C4-2B (cell line): ENCODE measurements at regions not wholly inside any gene's neighbourhood (a gene's known extent, or its start where the extent isn't known, plus 50 kb on each side); places are given as distances from the start of the nearest gene placed in this dataset.

Experiments
- H3K27ac ChIP-seq: fragments of 450-650 bp; 2 replicates; pipeline ENCODE4 v1.5.1; 2017
- CTCF ChIP-seq: fragments of 450-650 bp; conservative IDR thresholded peaks from 2 replicates; pipeline ENCODE4 v1.5.1; 2017; ENCODE audit warnings: mild to moderate bottlenecking
- ZFX ChIP-seq: fragments of 450-650 bp; IDR thresholded peaks from 2 replicates; pipeline ENCODE4 v1.6.1; 2017

- TF ChIP-seq ZFX (no peak), CTCF (no peak)
- no peak overlapping the region for H3K27ac ChIP-seq
Observed at GRCh38 chr19:20339444-20339843, 172.4 kb downstream of the ZNF486 start.

- no peak overlapping the region for H3K27ac ChIP-seq
- TF ChIP-seq ZFX, result no peak
- TF ChIP-seq CTCF, result no peak
Observed at GRCh38 chr19:20334760-20335159, 167.7 kb downstream of the ZNF486 start.

DNA sequence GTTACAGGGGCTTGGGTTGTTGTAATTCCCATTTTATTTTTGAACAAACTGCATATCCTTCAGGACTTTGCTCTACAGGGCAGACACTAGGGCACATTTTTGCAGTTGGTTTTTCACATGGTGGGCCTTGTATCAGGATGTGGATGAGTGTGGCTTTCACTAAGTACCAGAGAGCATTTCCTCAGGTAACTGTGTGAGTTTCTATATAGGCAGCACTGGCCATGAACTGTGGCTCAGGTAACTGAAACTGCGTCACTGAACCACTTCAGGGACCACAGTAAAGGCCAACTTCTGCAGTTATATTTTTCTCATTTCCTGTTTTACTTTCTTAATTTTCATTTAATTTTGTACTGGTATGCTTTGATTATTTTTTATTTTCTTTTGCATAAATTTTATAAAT, 166.5 kb downstream of the ZNF486 start:
- no peak overlapping the region for H3K27ac ChIP-seq

DNA sequence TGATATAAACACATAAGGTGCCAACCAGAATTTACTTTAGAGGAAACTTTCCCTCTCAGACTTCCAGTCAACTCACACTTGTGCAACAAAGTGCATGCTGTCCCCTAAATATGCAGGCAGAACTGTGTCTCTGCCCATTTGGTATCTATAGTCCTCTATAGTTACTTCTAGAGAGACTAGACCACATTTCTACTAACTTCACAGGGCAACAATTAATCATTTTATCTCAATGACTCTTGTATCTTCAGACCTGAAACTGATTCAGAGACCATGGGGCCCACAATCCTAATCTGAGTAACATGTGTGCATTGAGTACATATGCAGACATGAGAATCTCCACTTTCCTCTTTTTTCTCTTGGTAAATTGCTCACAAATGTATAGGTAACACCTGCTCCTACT, 158.1 kb downstream of the ZNF486 start:
- no peak overlapping the region for H3K27ac ChIP-seq
- TF ChIP-seq ZFX (no peak), CTCF (no peak)

More for the DNA sequence above, 166.5 kb downstream of the ZNF486 start:
- TF ChIP-seq CTCF (no peak), ZFX (no peak)

- TF ChIP-seq ZFX (no peak), CTCF (no peak)
- no peak overlapping the region for H3K27ac ChIP-seq
Observed at GRCh38 chr19:20321139-20321763, 154.2 kb downstream of the ZNF486 start.

GRCh38 chr19:20320191-20320590, 153.2 kb downstream of the ZNF486 start:
- TF ChIP-seq ZFX (no peak), CTCF (no peak)
- no peak overlapping the region for H3K27ac ChIP-seq

- no peak for TF ChIP-seq CTCF
- no peak overlapping the region for H3K27ac ChIP-seq
Observed at GRCh38 chr19:20318616-20319015, 151.6 kb downstream of the ZNF486 start.
